IMR-90 (cell line): ENCODE measurements at regions not wholly inside any gene's neighbourhood (a gene's known extent, or its start where the extent isn't known, plus 50 kb on each side); places are given as distances from the start of the nearest gene placed in this dataset.

Experiments used
- BHLHE40 ChIP-seq: fragments of 150-350 bp; IDR thresholded peaks from 2 replicates; pipeline ENCODE4 v1.6.1; 2016; ENCODE audit warnings: mild to moderate bottlenecking, low read depth, low read length
- CEBPB ChIP-seq: IDR thresholded peaks from 2 replicates; pipeline ENCODE4 v1.6.1; 2012; ENCODE audit warnings: low read depth, low read length, improper control_type of control experiment
- CTCF ChIP-seq: conservative IDR thresholded peaks from 2 replicates; pipeline ENCODE4 v1.5.1; 2012; ENCODE audit warnings: mild to moderate bottlenecking, low read depth, low read length, improper control_type of control experiment
- FOS ChIP-seq: fragments of 150-350 bp; IDR thresholded peaks from 2 replicates; pipeline ENCODE4 v1.6.1; 2016; ENCODE audit warnings: low read depth, low read length
- MAZ ChIP-seq: IDR thresholded peaks from 2 replicates; pipeline ENCODE4 v1.6.1; 2012; ENCODE audit warnings: low read depth, mild to moderate bottlenecking, low read length, improper control_type of control experiment, moderate library complexity, borderline replicate concordance
- POLR2A ChIP-seq: IDR thresholded peaks from 2 replicates; pipeline ENCODE4 v1.6.1; 2012; ENCODE audit warnings: mild to moderate bottlenecking, low read depth, low read length
- RFX5 ChIP-seq: IDR thresholded peaks from 2 replicates; pipeline ENCODE4 v1.8.0; 2012; ENCODE audit warnings: low read depth, mild to moderate bottlenecking, low read length, moderate library complexity
- SMC3 ChIP-seq: fragments of 150-350 bp; IDR thresholded peaks from 2 replicates; pipeline ENCODE4 v1.6.1; 2016; ENCODE audit warnings: low read depth, mild to moderate bottlenecking, antibody characterized with exemption, low read length, moderate library complexity
- USF2 ChIP-seq: fragments of 150-350 bp; IDR thresholded peaks from 2 replicates; pipeline ENCODE4 v1.6.1; 2017; ENCODE audit warnings: mild to moderate bottlenecking, antibody characterized with exemption, low read length, low read depth

GRCh38 chr1:80926531-80926930, 874.2 kb upstream of the ADGRL2 start:
- TF ChIP-seq POLR2A (no peak), CTCF (no peak), RFX5 (no peak), MAZ (no peak), FOS (no peak), SMC3 (no peak), CEBPB (no peak), USF2 (no peak), BHLHE40 (no peak)
